ENCODE measurements at regions not wholly inside any gene's neighbourhood (a gene's known extent, or its start where the extent isn't known, plus 50 kb on each side); places are given as distances from the start of the nearest gene placed in this dataset.

DNA sequence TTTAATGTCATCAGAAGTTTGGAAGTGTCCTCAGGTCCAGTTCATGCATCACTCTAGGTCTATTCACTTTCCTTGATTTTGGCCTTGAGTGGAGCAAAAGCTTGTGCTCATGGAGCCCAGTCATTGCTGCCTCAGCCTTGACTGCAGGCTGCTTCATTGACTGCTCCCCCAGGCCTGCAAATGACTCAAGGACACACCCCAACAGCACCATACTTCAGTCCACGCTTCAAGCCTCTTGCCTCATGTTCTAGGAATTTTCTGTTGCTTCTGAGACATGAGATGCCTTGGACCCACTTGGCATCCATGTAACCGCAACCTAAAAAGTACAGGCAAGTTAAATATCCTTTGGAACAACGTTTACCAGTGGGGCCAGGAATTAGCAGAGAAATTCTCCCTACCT, 193.7 kb downstream of the PIK3R1 start:
- no peak for DNase-seq

DNA sequence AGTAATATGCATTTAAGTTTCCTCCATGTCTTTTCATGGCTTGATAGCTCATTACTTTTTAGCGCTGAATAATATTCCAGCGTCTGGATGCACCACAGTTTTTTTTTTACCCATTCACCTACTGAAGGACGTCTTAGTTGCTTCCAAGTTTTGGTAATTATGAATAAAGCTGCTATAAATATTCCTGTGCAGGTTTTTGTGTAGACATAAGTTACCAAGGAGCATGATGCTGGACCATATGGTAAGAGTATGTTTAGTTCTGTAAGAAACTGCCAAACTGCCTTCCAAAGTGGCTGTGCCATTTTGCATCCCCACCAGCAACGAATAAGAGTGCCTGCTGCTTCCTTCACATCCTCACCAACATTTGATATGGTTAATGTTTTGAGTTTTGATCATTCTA, 195.6 kb downstream of the PIK3R1 start:
- no peak for DNase-seq

DNA sequence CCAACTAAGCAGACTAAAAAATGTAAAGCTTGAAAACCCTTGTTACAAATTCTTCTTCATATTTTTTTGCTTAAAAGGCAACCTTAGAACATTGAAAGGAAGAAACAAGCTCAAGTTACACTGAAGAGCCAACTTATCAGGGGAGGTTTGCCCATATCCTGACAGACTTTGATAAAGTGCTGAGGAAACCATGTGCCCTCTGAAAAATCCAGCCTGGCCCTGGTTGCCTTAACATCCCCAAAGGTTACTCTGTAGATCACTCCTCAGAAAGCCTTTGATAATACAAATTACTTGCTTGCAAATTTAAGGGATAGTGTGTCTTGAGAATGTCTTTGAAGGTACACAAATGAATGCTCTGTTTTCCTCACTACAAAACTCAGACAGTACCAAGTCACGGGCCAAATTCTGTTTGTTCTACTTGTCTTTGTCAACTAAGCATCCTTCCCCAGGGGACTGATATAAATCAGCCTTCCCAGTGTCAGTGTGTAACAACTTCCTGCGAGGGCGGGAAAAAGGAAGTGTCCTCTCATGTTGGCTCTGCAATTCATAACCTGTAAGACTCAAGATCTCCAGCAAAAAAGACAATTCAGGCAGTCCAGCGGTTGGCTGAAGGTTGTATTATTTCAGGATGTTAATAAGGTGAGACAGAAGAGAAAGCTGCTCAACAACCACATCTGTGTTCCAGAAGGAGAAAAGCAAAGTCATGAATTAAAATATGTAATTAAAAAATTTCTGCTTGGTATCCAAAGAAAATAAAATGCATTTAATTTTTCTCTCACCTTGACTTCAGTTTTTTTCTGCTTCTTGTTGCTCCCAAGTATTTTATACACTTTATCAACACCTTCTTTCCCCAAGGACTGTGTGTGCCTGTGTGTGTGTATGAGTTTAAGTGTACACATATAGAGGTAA, 199.9 kb downstream of the PIK3R1 start:
- no peak for DNase-seq

DNA sequence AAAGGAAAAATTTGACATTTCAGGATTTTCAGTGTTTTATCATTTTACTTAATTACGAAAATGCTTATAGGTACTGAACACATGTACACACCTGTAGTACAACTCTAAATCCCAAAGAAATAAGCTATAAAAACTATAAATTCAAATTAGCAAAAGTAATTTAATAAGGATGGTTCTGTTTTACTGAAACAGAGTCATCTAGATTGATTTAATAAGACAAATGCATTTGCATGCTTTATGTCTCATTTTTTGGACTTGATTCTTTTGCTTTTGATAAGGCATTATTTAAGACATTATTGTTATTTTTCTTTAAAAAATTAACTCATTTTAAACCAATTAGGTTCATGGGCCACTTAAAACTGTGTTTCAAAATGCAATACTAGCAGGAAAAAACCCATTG, 201.2 kb downstream of the PIK3R1 start:
- DNase-seq, result no peak

DNA sequence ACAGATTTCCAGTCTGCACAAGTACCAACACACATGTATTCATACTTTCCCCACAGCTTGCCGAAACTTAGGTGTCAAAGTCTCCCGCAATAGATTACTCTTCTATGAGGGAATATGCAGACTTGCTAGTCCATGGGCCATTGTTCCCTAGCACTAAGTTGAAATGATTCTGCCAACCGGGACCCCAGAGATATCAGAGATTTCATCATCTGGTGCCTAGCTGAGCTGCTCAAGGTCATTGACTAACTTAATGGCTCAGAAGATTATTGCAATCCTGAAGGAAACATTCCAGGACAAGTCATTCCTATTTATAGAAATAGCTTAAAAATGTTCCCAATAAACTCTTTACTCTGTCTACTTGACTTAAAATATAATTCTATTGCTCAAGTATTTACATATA, 202.6 kb downstream of the PIK3R1 start:
- DNase-seq, result no peak

DNA sequence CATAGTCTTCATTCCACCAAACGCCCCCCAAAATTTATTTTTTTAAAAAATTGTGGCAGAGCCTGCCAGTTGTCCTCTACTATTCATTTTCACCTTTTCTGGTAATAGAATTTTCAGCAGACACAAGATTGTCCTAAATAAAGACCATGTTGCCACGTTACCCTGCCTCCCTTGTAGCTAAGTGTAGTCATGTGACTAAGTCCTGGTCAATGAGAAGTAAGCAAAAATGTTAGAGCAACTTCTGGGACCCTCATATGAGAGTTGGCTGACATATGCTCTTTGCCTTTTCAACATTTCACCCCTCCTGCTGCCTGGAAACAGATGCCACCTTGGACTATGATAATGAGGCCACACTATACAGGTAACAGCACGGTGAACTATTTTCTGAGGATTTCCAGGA, 203.1 kb downstream of the PIK3R1 start:
- no peak for DNase-seq

DNA sequence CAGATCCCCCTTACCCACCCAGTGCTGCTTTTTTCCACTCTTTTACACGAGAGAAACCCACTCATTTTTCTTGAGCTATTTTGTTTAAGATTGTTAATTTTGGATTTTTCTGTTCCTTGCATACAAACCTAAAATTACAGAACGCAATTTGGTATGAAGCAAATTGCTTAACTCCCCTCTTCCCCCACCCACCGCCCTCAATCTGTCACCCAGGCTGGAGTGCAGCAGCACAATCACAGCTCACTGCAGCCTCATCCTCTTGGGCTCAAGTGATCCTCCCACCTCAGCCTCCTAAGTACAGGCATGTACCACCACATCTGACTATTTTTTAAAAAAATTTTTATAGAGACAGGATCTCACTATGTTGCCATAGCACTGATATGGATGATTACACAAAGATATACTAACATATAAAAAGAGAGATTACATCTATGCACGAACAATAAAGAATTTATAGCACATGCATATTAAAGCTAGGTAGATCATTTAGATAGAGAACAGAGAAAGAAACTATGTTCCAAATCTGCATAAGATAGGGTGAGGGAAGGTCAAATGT, 203.6 kb downstream of the PIK3R1 start:
- DNase-seq, result no peak

DNA sequence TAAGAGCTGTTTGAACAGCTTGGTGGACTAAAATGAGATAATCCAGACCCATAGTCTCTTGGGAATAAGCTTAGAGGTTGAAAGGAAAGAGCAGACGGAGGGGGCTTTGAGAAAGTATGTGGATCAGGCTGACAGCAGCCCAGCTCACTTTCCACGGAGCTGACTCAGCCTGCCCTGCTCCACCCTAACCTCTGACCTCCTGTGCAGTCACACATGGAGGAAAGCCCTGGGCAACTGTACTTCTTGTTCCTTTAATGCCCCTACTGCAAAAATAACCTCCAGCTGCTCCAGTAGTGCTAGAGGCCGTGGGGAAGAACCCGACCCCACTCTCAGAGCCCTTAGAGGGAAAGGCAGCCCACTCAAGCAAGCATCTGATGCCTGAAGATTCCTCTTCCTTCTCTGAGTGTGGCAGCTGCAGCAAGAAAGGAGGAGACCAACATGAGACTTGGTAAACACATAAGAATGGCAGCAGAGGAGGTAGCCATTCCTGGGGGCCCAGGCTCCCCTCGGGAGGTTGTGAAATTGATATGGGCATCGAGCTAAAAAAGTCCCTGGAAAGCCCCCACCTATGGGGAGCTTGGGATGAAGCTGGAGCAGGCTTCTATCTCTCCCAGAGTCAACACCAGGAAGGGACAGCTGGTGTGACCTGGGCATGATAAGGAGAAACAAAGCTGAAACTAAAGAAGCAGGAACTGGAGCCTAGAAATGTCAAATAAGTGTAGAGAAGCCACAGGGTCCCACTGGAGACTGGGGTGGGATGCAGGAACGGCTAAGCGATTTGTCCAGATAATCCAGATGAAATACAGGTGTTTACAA, 204.3 kb downstream of the PIK3R1 start:
- no peak for DNase-seq

DNA sequence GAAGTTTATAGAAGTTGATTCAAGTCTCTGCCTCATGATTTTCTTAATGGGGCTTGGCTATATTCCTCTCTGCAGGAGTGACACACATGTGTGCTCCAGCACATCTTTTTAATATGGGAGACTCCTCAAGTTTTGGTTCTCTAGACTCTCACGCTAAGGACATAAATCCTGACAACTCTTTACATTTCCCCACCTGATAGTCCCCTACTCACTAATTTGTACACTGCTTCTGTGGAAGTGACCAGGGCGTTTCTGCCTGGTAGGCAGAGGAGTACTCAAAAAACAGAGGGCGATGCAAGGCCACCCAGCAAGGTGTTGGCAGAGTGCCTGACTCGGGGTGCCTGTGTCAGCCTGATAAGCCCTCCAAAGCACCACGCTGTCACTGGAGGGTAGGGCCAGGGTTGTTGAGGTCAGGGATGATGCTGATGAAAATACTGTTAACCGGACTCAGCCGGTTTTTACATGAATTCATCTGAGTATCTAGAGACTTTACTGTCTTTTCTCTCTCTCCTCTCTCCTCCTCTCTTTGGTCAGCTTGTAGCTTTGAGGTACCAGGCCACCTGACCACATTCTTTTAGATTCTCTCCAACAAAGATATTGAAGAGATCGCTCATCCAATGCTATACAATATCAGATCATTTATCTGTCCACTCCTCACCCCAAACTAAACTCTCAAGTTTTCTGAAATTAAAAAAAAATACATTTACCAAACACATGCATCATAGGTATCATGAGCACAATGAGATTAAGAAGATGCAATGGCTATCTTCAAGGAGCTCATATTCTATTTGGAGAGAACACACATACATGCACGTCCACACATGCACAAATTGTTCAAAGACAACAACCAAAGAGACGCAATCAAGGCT, 205.2 kb downstream of the PIK3R1 start:
- no peak for DNase-seq

DNA sequence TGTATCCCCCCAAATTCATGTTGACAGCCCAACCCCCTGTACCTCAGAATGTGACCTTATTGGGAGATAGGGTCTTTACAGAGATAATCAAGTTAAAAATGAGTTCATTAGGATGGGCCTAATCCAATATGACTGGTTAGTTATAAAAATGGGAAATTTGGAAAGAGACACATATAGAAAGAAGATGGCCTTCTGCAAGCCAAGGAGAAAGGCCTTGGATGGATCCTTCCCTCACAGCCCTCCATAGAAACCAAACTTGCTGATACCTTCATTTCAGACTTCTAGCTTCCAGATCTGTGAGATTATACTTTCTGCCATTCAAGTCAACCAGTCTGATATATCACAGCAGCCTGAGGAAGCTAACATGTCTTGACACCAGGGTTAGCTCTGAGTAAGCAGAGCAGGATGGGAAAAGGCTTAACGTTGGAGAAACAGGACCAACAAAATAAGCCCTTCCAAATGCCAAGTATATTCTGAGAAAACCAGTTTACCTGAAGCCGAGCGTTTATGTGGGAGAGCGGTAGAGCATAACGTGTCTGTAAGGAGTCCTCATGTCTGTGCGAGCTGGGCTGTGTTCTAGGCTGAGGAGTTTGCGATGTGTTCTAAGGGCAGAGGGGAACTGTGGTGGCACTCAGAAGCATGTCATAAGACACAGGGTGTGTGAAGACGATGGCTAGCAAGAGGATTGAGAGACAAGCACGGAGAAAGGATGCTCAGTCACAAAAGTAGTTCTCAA, 206.1 kb downstream of the PIK3R1 start:
- DNase-seq, result no peak

DNA sequence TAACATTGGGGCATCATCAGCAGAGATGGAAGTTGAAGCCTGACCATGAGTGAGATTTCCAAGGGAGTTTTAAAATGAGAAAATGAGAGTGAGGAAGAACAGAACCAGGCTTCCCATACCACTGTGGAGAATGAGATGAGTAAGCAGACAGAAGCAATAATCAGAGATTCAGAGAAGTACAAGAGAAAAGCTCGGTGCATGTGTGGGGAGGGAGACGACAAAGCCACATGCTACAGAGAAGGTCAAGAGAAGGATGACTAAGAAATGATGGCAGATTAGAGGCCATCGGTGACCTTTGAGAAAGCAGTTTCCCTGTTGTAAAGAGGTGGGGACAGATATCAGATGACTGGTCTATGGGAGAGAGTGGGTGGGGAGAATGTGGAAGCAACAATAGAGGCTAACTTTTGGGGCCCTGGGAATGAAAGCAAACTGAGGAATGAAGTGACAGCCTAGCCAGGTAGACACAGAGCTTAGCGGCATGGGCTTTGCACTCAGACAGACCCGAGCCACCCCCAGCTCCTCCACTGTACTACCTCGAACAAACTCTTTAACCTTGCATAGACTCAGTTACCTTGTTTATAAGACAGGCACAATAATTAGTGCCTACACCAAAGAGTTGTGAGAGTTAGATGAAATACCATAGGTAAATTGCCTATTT, 207.7 kb downstream of the PIK3R1 start:
- no peak for DNase-seq

DNA sequence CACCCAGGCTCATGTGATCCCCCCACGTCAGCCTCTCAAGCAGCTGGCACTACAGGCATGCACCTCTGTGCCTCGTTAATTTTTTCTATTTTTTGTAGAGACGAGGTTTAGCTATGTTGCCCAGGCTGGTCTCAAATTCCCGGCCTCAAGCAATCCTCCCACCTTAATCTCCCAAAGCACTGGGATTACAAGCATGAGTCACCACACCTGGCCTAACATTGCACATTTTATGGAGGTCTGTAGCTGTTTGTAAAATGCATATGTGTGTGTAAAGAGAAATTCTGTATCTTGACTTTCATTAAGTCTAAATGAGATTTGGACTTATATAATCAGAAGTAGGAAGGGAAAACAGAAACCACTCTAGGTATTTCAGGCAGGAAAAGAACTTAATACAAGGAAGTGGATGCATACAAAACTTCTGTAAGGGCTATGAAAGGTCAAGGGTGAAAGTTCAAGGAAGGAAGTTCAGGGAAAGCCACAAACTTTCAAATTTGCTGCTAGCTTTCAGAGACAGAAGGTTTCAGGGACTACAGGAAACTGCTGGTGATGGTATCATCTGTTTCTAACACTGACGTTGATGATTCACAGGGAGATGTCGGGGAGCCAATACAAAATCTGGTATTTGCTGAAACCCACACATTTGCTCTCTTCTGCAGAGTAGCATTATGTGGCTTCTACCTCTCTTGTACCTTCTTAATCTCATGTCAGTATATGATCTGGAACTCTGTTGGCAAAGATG, 209.4 kb downstream of the PIK3R1 start:
- DNase-seq, result no peak

DNA sequence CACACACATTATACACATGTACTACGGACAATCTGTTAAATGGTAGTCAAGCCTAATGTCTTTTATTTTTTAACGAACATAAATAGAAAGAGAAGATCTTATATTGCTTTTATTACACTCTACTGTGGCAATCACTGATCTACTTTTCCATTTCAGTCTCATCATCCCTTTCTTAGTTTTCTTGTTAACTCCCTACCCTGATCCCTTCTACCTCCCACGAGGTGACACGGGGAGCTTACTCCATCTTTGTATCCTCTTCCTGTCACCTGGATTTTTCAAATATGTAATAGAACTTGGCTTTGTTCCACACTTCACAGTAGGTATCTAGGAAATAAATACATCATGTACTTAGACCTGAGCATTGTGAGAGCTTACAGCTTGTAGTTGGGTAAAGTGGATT, 211.0 kb downstream of the PIK3R1 start:
- no peak for DNase-seq

DNA sequence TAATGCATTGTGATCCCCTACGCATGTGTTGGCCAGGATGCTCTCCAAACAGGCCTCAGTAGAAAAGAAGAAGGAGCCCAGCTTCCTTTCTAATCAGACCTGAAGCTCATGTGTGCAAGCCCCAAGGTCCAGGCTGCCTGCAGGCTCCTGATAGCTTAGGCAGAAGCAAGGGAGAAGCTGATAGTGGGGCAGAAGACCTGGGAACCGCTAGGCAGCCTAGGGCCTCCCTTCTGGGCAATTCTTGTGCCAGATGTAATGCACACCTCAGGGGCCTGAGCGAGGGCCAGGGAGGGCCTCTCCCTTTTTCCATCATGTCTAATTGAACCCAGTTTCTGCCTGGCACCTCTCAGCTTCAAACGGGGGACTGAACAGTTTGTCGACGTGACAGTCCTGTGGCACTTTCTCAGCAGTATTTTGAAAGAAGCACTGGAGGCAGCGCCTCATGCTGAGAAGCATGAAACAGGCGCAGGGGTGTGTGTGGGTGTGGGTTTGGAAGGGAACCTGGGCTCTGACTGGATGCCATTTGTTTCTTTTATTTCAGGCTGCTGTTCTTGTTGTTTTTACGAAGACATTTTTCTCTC, 212.8 kb downstream of the PIK3R1 start:
- DNase-seq, result no peak

DNA sequence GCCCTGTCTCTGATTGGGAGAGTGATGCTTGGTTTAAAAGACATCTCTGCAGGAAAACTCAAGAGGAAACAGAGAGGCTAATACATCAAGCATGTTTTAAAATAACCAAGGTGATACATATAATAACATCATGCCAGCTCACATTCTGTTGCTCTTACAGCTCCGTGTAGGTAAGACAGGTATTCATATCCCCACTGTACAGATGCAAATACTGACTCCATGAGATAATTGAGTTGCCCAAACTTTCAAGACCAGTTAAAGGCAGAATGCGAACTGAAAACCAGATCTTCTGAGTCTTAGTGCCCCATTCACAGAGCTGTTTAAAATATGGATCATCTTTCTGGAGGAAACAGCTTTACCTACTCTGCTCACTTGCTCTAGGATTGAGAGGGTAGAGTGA, 214.0 kb downstream of the PIK3R1 start:
- DNase-seq, result no peak

DNA sequence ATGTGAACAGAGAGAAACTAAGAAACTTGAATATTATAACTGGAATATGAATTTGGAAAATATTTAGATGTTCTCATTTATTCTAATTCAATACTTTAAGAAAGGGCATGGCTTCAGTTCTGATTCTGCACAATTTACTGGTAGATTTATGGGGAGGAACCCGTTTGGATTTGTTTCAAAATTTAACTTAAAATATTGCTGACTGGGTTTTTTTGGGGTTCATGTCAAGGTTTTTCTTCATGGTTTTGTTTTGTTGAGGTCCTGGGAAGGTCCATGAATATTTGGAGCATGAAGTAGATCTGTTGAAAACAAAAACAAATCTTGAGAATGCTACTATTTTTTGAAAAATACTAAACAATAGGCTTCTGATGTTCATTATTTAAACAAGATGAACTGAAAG, 214.7 kb downstream of the PIK3R1 start:
- no peak for DNase-seq

DNA sequence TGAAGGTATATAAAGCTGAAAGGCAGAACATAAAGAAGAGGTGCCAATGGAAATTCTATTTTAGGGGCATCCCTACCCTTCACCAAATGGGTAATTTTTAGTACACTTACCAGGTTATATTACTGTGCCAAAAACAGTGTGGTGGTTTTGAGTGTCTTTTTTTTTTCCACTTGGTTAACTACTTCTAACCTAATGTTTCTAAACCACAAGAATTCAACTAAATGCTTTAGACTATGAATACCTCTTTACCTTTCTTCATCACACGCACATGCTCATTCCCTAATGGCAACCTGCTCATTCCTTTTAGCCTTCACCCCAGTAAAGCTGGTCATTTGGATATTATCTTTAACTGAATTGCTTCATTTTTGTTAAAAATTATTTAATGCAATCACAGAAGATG, 215.6 kb downstream of the PIK3R1 start:
- no peak for DNase-seq

DNA sequence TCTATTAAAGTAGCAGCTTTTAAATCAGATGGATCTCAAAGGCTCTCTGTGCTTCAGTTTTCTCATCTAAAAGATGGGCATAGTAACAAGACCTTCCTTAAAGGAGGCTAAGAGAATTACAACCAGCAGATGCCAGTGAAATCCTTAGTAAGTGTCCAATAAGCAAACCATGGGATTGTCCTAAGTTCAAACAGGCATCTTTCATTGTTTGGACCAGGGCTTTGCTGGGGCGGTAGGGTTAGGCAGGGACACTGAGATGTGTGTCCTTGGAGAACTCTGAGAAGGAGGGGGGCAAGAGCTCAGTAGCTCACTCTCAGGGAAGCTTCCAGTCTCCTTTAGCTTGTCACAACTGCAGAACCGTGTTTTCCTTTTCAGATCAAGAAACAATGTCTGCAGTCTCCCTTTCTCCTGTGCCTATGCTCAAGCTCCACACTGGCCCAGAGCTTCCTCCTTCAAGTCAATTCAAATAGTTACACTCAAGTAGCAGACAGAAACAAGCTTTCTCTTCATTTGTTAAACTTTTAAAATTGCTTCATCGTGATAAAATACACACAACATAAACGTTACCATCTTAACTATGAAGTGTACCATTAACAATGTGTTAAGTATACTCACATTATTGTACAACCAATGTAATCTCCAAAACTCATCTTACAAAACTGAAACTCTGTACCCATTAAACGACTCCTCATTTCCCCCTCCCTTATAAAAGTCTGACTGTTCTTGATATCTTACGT, 216.2 kb downstream of the PIK3R1 start:
- DNase-seq, result no peak

DNA sequence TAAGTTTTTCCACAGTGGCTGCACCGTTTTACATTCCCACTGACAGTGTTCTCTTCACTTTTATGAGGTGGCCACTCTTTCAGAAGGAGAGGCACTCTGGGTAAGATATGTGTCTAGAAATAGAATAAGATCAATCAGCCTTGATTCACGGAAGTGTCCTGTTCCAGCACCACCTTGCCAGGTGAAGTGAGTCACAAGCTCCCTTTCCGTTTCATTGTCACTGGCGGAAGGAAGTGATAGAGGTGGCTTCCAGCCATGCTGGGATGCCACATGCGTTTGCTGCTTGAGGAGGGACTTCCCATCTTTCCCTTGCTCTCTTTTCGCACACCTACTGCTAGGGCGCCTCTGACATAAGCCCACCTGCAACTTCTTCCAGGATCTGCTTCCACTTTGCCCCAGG, 217.1 kb downstream of the PIK3R1 start:
- DNase-seq, result no peak

DNA sequence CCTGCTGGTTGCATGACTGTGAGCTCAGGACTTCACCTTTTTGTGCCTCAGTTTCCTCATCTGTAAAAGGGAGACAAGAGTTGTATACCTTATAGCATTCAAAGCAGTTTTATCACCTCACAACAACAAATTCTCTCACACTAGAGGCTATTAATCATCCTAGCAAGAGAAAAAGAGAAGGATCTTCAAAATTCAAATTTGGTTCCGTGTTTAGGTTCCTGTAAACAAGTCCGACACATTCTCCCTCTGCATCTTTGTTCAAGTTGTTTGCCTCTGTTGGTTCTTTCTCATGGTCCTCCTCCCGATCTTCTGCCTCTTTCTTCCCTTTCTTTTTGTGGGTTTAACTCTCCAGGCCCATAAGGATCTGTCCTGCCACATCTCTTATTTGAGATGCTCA, 218.0 kb downstream of the PIK3R1 start:
- no peak for DNase-seq
